Neuronal stem cell (in vitro differentiated cells): ENCODE measurements at regions not wholly inside any gene's neighbourhood (a gene's known extent, or its start where the extent isn't known, plus 50 kb on each side); places are given as distances from the start of the nearest gene placed in this dataset.

Experiments
- DNase-seq: peaks from one replicate; pipeline ENCODE4 v3.0.0-alpha.2; 2013; ENCODE audit warnings: low spot score
- H2AFZ ChIP-seq: one replicate; pipeline ENCODE4 v1.6.1; 2013; ENCODE audit warnings: mild to moderate bottlenecking, low read length, inconsistent platforms
- H2AK5ac ChIP-seq: 2 replicates; pipeline ENCODE4 v1.6.1; 2013; ENCODE audit warnings: low read depth, mild to moderate bottlenecking, inconsistent platforms, low read length, moderate library complexity, mixed read lengths
- H2BK120ac ChIP-seq: 2 replicates; pipeline ENCODE4 v1.6.1; 2013; ENCODE audit warnings: low read depth, mild to moderate bottlenecking, inconsistent platforms, low read length, moderate library complexity, mixed read lengths
- H2BK12ac ChIP-seq: one replicate; pipeline ENCODE4 v1.6.1; 2013; ENCODE audit warnings: low read length, inconsistent platforms
- H2BK15ac ChIP-seq: 2 replicates; pipeline ENCODE4 v1.6.1; 2013; ENCODE audit warnings: mild to moderate bottlenecking, low read length, inconsistent platforms, mixed read lengths
- H2BK5ac ChIP-seq: one replicate; pipeline ENCODE4 v1.6.1; 2013; ENCODE audit warnings: inconsistent platforms, mild to moderate bottlenecking, low read length, moderate library complexity
- H3K14ac ChIP-seq: one replicate; pipeline ENCODE4 v1.6.1; 2013; ENCODE audit warnings: low read length, inconsistent platforms
- H3K18ac ChIP-seq: 2 replicates; pipeline ENCODE4 v1.6.1; 2013; ENCODE audit warnings: low read length, inconsistent platforms
- H3K23ac ChIP-seq: 2 replicates; pipeline ENCODE4 v1.6.1; 2013; ENCODE audit warnings: low read depth, mild to moderate bottlenecking, mixed read lengths, low read length, inconsistent platforms; ENCODE audit not compliant: poor library complexity
- H3K27ac ChIP-seq: replicated peaks from 3 replicates; pipeline ENCODE4 v1.5.1; 2013; ENCODE audit warnings: low read length, inconsistent platforms
- H3K27me3 ChIP-seq, 3 experiments: 2 replicates each; pipeline ENCODE4 v1.6.1; 2013; ENCODE audit warnings: low read length in 3 of 3, mild to moderate bottlenecking in 2 of 3, inconsistent platforms in 1 of 3, low read depth in 1 of 3, mixed read lengths in 1 of 3, moderate library complexity in 1 of 3; ENCODE audit not compliant: control insufficient read depth in 3 of 3, insufficient read depth in 3 of 3
- H3K36me3 ChIP-seq, 2 donors: replicated peaks in 1 of 2; 2 replicates each; pipeline ENCODE4 v1.6.1; 2013; ENCODE audit warnings: low read length in 2 of 2; ENCODE audit not compliant: control insufficient read depth in 2 of 2, insufficient read depth in 2 of 2
- H3K4ac ChIP-seq: 2 replicates; pipeline ENCODE4 v1.6.1; 2013; ENCODE audit warnings: inconsistent platforms, mild to moderate bottlenecking, low read length, moderate library complexity
- H3K4me1 ChIP-seq, 2 donors: 1 replicate in 1 of 2; 2 replicates in 1 of 2; pipeline ENCODE4 v1.6.1; 2013; ENCODE audit warnings: low read length in 2 of 2, low read depth in 1 of 2; ENCODE audit not compliant: control insufficient read depth in 2 of 2, insufficient read depth in 1 of 2
- H3K4me2 ChIP-seq: one replicate; pipeline ENCODE4 v1.6.1; 2013; ENCODE audit warnings: mild to moderate bottlenecking, low read length, inconsistent platforms; ENCODE audit not compliant: insufficient read depth, poor library complexity, severe bottlenecking
- H3K4me3 ChIP-seq, 2 donors: 2 replicates each; pipeline ENCODE4 v1.5.1; 2013; ENCODE audit warnings: low read length in 2 of 2, mild to moderate bottlenecking in 2 of 2, inconsistent platforms in 1 of 2, moderate library complexity in 1 of 2
- H3K79me1 ChIP-seq: one replicate; pipeline ENCODE4 v1.6.1; 2013; ENCODE audit warnings: low read depth, mild to moderate bottlenecking, inconsistent platforms, low read length, moderate library complexity
- H3K9ac ChIP-seq: one replicate; pipeline ENCODE4 v1.6.1; 2013; ENCODE audit warnings: mild to moderate bottlenecking, low read depth, low read length, inconsistent platforms; ENCODE audit not compliant: poor library complexity
- H3K9me3 ChIP-seq, 2 donors: replicated peaks in 1 of 2; 2 replicates each; pipeline versions ENCODE3 to v1.6.1; 2013; ENCODE audit warnings: low read length in 2 of 2, mild to moderate bottlenecking in 2 of 2, inconsistent platforms in 1 of 2, low read depth in 1 of 2, mixed read lengths in 1 of 2, moderate library complexity in 1 of 2; ENCODE audit not compliant: control insufficient read depth in 2 of 2, insufficient read depth in 1 of 2
- H4K8ac ChIP-seq: one replicate; pipeline ENCODE4 v1.6.1; 2013; ENCODE audit warnings: low read depth, mild to moderate bottlenecking, inconsistent platforms, low read length, moderate library complexity
- H4K91ac ChIP-seq: one replicate; pipeline ENCODE4 v1.6.1; 2013; ENCODE audit warnings: low read length, low read depth, mild to moderate bottlenecking, inconsistent platforms; ENCODE audit not compliant: poor library complexity
- WGBS, 2 donors: extraction: QIAGEN DNeasy Blood & Tissue Kit; methylation state at CpG; one replicate each; pipeline ENCODE4 v1.1.7; 2013; ENCODE audit warnings: missing lambda C conversion rate in 2 of 2, mixed read lengths in 1 of 2; ENCODE audit not compliant: insufficient read length in 2 of 2, insufficient replicate concordance in 1 of 2; ENCODE audit errors: extremely low coverage in 2 of 2; 5-methylcytosine and 5-hydroxymethylcytosine counted together

DNA sequence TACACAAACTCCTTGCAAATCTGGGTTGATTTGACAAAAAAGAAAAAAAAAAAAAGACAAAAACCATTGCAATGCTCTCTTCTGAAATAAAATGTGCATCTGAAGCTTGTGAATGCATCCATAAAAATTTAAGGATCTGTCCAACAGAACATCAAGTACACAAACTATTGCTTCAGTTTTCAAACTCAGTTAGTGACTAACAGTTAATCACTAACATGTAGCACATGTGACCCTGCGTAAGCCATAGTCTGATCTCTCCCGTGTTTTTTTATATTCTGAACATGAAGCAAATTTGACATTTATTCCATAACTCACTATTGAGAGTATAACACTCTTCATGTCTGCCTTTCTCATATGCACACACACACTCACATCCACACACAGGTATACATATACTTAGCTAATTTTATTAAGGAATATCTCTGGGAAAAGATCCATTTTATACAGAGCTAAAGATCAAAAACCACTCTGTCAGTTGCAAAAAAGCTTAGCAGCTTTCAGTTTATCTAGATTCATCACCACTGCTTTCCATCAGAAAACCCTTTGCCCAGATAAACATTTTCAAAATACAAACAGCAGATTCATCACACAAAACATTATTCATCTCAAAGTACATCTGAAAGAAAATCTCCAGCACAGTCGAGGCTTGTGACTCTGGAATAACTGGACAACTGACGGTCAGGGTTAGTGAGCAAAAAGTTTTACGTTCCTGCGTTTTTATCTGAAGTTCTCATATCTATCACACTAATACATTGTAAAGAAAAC lies 1000.4 kb upstream of the ACVR2A start:
- H3K9me3 ChIP-seq: no peaks in the 10 kb centered on the region
- H4K8ac ChIP-seq: no peak overlapping the region
- no CpG with 5 or more reads among the region's 6 CpGs for WGBS, 2 donors
- H3K27me3 ChIP-seq: no peaks in the 10 kb centered on the region
- H3K9ac ChIP-seq: no peak overlapping the region
- H3K36me3 ChIP-seq: no peaks in the 10 kb centered on the region
- H3K14ac ChIP-seq: no peak overlapping the region
- no peak overlapping the region for H3K4me2 ChIP-seq
- H3K4me1 ChIP-seq: no peaks in the 10 kb centered on the region
- no peaks in the 10 kb centered on the region for H3K79me1 ChIP-seq
- no peak overlapping the region for H4K91ac ChIP-seq
- no peak overlapping the region for H2BK120ac ChIP-seq
- H3K18ac ChIP-seq: no peak overlapping the region
- peak overlapping the region; percentile 1 for H2AFZ ChIP-seq
- H3K4ac ChIP-seq: no peak overlapping the region
- H3K27ac ChIP-seq: no peak overlapping the region
- H3K4me3 ChIP-seq: no peak overlapping the region
- no peak overlapping the region for H2BK12ac ChIP-seq
- H2AK5ac ChIP-seq: no peak overlapping the region
- no peak overlapping the region for H2BK15ac ChIP-seq
- DNase-seq: no peak
- H3K23ac ChIP-seq: no peak overlapping the region
- H2BK5ac ChIP-seq: no peak overlapping the region

DNA sequence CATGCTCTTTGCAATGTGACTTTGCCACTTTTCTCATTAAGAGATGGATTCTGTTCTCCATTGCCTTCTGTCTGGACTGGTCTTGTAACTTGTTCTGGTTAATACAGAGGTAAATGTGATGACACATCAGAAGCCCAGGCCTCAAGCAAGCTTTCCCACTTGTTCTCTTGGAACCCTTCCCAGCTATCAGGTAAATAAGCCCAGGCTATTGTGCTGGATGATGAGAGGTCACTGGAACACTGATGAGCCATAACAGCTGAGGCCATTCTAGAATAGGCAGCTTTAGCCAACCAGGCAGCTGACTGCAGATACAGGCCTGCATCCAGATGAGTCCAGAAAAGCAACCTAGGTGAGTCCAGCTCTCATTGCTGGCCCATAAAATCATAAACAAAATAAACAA lies 1007.0 kb upstream of the ACVR2A start:
- DNase-seq: no peak
- H2BK15ac ChIP-seq: no peak overlapping the region
- no peak overlapping the region for H3K4ac ChIP-seq
- H3K27me3 ChIP-seq: no peaks in the 10 kb centered on the region
- H4K91ac ChIP-seq: no peak overlapping the region
- no peak overlapping the region for H3K23ac ChIP-seq
- no peak overlapping the region for H3K14ac ChIP-seq
- H3K4me2 ChIP-seq: no peak overlapping the region
- H3K79me1 ChIP-seq: no peaks in the 10 kb centered on the region
- no peak overlapping the region for H4K8ac ChIP-seq
- no peak overlapping the region for H2BK5ac ChIP-seq
- no peaks in the 10 kb centered on the region for H3K4me1 ChIP-seq
- no peak overlapping the region for H3K27ac ChIP-seq
- no peak overlapping the region for H2BK12ac ChIP-seq
- H3K4me3 ChIP-seq: no peak overlapping the region
- H3K9ac ChIP-seq: no peak overlapping the region
- H3K18ac ChIP-seq: no peak overlapping the region
- no peak overlapping the region for H2AFZ ChIP-seq
- no peaks in the 10 kb centered on the region for H3K9me3 ChIP-seq
- no peaks in the 10 kb centered on the region for H3K36me3 ChIP-seq
- no peak overlapping the region for H2AK5ac ChIP-seq
- H2BK120ac ChIP-seq: no peak overlapping the region

DNA sequence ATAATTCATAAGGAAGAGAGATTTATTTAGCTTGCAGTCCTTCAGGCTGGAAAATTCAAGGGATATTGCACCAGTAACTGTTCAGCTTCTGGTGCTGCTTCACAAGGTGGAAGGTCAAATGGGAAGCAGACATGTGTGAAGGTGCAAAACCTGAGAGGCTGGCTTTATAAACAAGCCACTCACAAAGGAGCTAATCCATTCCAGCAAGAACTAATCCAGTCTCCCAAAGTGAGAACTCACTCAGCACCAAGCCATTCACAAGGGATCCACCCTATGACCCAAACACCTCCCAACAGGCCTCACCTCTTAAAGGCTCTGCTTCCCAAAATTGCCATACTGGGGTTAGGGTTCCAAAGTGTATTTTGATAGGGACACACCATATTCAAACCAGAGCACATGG lies 1018.4 kb upstream of the ACVR2A start:
- Histone ChIP-seq H3K4me1 (no peaks in the 10 kb centered on the region), H3K4me3 (no peak overlapping the region), H3K23ac (no peak overlapping the region), H3K27me3 (no peaks in the 10 kb centered on the region), H2BK12ac (no peak overlapping the region), H3K36me3 (no peaks in the 10 kb centered on the region), H3K4ac (no peak overlapping the region), H3K79me1 (no peaks in the 10 kb centered on the region), H3K14ac (no peak overlapping the region), H2AFZ (no peak overlapping the region), H3K9ac (no peak overlapping the region), H3K9me3 (peaks cover 0 to 1% of the 10 kb centered on the region in 2 donors), H2BK120ac (no peak overlapping the region), H4K8ac (no peak overlapping the region), H2AK5ac (no peak overlapping the region), H4K91ac (no peak overlapping the region), H2BK5ac (no peak overlapping the region), H2BK15ac (no peak overlapping the region), H3K18ac (no peak overlapping the region), H3K27ac (no peak overlapping the region), H3K4me2 (no peak overlapping the region)
- DNase-seq: no peak

DNA sequence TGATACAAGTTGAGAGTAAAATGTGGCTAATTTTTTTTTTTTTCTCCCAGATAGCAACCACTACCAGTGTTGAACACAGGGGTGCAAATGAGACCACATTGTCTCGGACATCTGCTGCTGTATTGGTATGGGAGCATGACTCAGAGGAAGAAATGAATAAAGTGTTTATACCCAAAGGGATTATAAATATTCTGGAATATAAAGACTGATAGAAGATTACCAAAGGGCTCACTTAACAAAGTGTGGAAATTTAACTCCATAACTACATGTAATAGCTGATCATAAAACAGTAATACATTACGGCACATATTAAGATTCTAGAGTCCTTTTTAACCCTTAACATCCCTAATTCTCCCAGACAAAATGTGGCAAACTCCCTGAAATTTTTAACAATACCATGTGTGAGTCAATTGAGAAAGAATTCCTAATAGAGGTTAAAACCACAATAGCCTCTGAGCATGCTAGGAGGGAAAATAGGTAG lies 1023.0 kb upstream of the ACVR2A start:
- no peak overlapping the region for H3K23ac ChIP-seq
- H3K4ac ChIP-seq: no peak overlapping the region
- no peak overlapping the region for H3K4me3 ChIP-seq
- no peak for DNase-seq
- H3K9me3 ChIP-seq: peaks cover 0 to 1% of the 10 kb centered on the region in 2 donors
- no peaks in the 10 kb centered on the region for H3K79me1 ChIP-seq
- no peak overlapping the region for H4K91ac ChIP-seq
- H2BK12ac ChIP-seq: no peak overlapping the region
- no peak overlapping the region for H3K14ac ChIP-seq
- no peak overlapping the region for H4K8ac ChIP-seq
- no peaks in the 10 kb centered on the region for H3K4me1 ChIP-seq
- H2AK5ac ChIP-seq: no peak overlapping the region
- H2BK5ac ChIP-seq: no peak overlapping the region
- H3K27me3 ChIP-seq: no peaks in the 10 kb centered on the region
- H2BK15ac ChIP-seq: no peak overlapping the region
- H3K18ac ChIP-seq: no peak overlapping the region
- no peaks in the 10 kb centered on the region for H3K36me3 ChIP-seq
- no peak overlapping the region for H3K4me2 ChIP-seq
- no peak overlapping the region for H2BK120ac ChIP-seq
- H2AFZ ChIP-seq: no peak overlapping the region
- WGBS, 2 donors: no CpG with 5 or more reads among the region's 2 CpGs
- H3K27ac ChIP-seq: no peak overlapping the region
- H3K9ac ChIP-seq: no peak overlapping the region
